ACHN (cell line): ENCODE measurements at regions not wholly inside any gene's neighbourhood (a gene's known extent, or its start where the extent isn't known, plus 50 kb on each side); places are given as distances from the start of the nearest gene placed in this dataset.
"Not testable (repeated sequence)": the region's sequence is repeated elsewhere in the genome, so short reads cannot be mapped to it uniquely, and the experiment has no call there.

ENCODE experiments used
- DNase-seq: peaks from one replicate; pipeline ENCODE4 v3.0.0-alpha.2; 2015
- in situ Hi-C: cut with HindIII; loops from 2 replicates; pipeline ENCODE4 v1.10.0; 2017; ENCODE audit warnings: low sequenced_read_pairs, low pct_ligation_motif_present, low pct_unique_long_range_greater_than_20kb

DNA sequence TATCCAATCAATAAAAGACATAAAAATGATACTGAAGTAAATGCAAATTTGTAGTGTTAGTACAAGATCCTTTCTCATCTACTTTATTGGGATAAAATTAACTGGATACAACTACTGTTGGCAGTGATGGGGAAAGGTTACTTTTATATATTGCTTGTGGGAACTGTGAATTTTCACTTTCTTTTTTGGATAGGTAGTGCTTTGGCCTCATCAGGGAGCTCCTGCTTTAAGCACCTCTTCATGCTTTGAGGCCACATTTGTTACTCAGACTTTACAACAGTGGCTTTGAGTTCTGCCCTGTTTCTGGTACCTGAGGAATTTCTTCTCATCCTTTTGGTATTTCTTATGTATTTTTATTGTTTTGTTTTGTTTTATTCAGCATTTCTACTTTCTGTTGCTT lies 134.7 kb upstream of the XIST start:
- no peak for DNase-seq
- in situ Hi-C loops = no loop called here

DNA sequence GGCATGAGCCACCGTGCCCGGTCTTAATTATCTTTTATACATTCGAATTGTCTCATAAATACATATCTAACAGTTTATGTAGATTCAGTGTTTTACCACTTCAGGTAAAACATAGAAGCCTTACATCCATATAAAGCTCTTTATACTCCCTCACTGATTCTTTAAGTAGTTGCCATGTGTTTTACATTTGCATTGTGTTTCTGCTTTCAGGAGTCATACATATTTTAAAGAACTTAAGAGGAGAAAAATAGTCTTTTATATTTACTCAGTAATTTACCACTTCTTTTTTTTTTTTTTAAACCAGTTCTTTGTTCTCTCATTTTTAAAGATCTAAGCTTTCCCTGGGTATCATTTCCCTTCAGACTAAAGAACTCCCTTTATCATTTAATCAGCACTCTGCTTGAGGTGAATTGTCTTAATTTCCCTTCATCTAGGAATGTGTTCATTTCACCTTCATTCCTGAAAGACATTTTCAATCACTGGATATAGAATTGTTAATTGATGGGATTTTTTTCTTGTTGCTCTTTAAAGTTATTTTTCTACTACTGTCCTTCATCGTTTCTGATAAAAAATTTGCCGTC lies 127.1 kb upstream of the XIST start:
- in situ Hi-C loops = no loop called here

DNA sequence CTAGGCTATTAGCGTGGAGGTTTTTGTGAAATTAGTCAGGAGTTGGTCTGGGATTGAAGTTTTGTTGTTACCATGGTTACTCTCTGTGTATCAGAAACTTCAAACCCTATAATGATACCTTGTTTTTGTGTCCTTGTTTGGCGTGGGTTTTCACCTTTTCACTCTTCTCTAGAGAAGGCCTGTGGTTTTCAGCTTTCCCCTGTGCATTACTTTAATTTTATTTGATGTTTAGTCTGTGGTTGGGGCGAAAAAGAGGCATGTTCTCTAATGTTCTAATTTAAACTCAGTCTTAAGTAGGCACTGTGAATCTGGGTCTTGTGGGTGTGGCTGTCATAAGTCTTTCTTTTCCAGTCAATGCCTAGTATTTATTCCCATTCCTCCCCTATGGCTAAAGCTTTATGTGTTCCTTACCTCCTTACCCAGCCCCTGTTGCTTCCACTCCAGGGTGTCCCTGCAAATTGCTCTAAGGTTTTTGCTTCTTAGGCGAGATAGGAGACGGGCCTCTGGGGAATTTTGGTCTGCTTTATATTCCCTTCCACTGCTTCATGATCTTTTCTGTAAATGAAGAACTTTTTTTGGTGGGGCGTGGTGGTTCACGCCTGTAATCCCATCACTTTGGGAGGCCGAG lies 125.1 kb upstream of the XIST start:
- no peak for DNase-seq
- in situ Hi-C loops = no loop called here

More for the DNA sequence above, 127.1 kb upstream of the XIST start:
- DNase-seq = no peak

DNA sequence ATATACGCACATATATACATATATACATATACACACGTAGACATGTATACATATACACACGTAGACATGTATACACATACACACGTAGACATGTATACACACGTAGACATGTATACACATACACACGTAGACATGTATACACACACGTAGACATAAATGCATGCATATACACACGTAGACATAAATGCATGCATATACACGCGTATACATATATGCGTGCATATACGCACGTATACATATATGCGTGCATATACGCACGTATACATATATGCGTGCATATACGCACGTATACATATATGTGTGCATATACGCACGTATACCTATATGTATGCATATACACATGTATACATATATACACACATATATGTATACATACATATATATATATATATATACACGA lies 114.9 kb upstream of the XIST start:
- in situ Hi-C loops = not testable (repeated sequence)

DNA sequence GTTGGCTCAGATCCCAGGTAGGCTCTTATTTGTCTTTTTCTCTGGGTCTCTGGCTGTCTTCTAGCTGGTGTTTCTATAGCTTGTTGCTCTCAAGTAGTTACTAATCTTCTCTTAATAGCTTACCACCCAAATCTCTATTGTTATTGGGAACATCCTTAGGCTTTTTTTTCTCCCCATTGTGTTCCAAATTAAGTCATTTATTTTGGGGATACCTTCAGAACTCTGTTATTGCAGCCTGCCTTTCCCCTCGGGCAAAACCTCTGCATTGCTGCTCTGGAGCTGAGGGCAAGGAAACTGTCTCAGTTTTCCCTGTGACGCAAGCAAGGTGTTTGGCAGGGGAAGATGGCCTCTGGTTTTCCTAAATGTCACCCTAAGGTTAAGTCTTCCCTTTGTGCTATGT lies 113.3 kb upstream of the XIST start:
- in situ Hi-C loops = no loop called here
- no peak for DNase-seq

More for the DNA sequence above, 114.9 kb upstream of the XIST start:
- DNase-seq = not testable (repeated sequence)

DNA sequence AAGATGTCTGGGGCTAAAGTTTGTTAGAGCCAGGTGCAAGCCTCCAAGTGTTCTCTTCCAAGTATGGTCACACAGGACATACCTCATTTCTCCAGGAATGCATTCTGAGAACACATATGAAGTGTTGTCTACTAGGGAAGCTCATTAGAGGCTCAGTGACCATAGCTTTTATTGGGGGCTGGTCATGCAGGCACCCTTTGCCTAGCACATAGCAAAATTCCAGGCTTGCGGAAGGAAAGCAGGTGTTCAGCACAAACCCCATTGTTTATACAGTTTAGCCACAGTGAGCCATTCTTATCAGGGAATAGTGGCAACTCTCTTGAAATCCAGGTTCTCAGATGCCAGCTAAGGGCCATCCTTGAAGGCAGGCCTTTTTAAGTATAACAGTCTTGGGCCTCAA lies 112.1 kb upstream of the XIST start:
- DNase-seq = no peak
- in situ Hi-C loops = no loop called here

DNA sequence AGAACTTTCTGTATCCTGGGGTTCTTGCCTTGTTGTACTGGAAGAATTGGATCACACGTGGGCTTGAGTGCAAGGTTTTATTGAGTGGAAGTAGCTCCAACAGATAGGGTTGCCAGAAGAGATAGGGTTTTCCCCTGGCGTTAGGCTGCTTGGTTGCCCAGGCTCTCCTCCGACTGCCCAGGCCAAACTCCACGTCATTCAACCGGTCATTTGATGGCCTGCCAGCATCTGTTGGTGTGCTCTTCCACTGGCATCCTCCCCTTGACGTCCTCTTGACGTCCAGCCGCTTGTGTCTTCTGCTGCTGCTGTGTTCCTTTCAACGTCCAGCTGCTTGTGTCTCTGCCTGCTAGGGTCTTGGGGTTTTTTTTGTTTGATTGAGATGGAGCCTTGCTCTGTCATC lies 111.2 kb upstream of the XIST start:
- no peak for DNase-seq
- in situ Hi-C loops = no loop called here

DNA sequence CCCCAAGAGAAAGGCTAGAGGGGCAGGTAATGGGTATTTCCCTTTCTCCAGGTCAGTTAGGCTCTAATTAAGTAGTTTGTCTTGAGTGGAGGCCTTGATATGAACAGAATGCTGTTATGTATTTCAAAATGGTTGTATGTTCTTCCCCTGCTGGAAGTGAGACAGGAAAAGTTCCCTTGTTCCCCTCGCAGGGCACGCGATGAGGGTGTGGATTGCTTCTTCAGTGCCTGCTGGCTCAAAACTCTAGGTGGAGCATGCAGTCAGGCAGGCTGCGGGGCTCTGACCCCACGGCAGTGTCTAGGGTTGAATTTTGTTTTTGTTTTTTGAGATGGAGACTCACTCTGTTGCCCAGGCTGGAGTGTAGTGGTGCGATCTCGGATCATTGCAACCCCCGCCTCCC lies 110.4 kb upstream of the XIST start:
- in situ Hi-C loops = no loop called here
- no peak for DNase-seq

DNA sequence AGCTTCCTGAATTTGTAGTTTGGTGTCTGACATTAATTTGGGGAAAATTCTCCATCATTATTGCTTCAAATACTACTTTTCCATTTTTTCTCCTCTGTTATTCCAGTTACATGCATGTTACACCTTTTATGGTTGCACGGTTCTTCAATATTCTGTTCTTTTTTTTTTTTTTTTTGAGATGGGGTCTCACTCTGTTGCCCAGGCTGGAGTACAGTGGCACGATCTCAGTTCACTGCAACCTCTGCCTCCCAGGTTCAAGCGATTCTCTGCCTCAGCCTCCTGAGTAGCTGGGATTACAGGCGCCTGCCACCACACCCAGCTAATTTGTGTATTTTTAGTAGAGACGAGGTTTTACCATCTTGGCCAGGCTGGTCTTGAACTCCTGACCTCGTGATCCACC lies 109.4 kb upstream of the XIST start:
- DNase-seq, in situ Hi-C loops: not testable (repeated sequence)

DNA sequence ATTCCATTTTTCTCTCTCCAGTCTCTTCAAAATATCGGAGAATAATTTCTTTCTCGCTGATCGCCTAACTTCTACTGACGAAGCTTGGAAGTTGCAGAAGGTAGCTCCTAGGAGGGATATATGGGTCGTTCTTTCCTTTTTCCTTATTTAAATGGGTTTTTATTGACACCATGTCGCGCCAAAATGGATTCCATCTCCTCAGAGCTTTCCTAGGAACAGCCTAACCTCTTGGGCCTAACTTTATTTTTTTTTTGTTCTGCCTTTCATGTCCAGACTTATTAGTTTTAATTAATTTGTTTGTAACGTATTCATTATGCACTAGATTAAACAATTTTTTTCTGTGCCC lies 92.0 kb upstream of the XIST start:
- in situ Hi-C loops = no loop called here
- DNase-seq = no peak

DNA sequence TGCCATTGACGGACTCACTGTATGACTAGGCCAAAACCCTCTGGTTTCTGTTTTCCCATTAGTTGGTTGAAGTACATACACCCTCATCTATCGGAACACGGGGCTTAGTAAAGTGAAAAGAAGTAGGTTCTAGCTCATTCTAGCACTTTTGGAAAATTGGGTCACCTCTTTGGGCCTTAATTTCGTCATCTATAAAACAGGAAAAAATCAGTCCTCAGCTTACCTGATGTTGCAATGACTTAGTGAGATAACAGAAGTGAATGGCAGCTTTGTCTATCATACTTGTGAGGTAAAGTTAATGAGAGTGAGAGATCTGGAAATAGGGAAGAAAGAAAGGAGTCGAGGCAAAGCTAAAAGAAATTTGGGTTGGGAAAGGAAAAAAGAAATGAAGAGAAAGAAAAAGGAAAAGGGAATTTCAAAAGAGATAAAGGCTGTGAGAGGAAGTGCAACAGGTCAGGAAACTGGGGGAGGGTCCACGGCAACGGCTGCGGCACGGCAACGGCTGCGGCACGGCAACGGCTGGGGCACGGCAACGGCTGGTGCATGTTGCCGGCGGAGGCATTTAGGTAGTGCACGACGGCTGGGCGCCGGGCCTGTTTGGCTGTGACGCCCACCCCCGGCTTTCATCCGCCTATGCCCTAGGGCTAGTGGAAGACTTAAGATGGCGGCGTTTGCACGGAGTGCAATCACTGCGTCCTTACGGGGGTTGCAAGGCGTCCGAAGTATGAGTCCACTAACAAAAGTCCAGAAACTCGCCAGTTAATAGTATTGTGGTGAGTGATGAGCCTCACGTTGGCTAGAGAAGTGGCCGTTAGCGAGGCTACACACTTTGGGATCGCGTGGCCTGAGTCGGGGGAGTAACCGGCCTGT lies 91.4 kb upstream of the XIST start:
- in situ Hi-C loops = no loop called here
- peak; percentile 79 for DNase-seq

DNA sequence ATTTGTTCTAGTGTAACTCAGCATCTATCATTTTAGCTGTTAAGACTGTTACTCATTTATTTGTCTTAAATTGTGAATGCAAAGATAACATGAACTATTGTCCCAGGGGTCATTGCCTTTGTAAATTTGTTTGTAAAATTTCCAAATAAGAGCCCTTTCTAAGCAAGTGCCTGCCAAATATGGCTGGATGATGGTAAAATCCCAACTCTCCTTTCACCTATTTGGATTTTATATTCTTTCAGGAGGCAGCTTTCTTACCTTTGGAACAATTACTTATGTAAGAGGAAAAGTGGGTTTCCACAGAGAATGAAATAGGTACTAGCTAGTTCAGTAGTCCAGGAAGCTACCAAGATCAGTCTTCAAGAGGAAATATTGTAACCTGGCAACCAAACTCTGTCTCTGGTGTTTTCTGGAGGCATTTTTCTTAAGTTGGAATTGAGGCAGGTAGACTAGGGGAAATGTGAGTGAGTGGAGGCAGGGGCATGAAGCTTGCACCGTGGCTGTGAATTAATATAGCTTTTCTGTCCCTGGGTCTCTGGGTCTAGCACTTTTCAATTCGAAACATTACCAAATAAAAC lies 88.5 kb upstream of the XIST start:
- DNase-seq = no peak
- in situ Hi-C loops = no loop called here

DNA sequence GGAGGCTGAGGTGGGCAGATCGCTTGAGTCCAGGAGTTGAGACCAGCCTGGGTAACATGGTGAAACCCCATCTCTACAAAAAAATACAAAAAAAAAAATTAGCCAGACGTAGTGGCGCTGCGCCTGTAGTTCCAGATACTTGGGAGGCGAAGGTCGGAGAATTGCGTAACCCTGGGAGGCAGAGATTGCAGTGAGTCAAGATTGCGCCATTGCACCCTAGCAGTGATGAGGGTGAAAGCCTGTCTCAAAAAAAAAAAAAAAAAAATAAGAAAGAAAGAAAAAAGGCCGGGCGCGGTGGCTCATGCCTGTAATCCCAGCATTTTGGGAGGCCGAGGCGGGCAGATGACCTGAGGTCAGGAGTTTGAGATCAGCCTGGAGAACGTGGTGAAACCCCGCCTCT lies 85.3 kb upstream of the XIST start:
- DNase-seq, in situ Hi-C loops: not testable (repeated sequence)

DNA sequence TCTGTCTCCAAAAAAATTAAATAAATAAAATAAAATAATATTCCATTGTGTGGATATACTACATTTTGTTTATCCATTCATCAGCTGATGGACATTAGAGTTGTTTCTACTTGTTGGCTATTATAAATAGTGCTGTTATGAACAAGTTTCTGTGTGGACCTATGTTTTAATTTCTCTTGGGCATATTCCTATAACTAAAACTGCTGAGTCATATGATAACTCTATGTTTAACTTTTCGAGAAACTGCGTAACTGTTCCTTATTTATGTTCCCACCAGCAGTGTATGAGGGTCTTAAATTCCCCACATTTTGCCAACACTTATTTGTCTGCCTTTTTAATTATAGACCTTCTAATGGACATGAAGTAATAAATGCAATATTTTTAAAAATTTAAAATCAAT lies 80.0 kb upstream of the XIST start:
- no peak for DNase-seq
- in situ Hi-C loops = no loop called here

DNA sequence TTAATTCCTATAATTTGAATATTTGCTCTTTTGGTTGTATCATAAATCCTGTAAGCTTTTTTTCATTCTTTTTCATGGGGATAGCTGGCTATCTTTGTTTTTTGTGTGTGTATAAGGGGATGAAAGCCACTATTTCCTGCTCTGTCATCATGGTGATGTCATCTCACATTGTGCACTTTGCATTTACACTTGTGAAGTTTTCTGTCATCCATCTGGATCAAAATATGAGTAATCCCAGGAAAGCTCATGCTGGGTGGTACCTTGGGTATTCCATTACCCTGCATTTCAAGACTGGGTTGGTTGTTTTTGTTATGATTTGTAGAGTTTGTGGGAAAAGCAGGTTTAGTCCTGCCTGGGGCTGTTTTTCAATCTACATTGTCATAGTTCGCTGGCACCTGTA lies 77.8 kb upstream of the XIST start:
- DNase-seq = no peak
- in situ Hi-C loops = no loop called here

DNA sequence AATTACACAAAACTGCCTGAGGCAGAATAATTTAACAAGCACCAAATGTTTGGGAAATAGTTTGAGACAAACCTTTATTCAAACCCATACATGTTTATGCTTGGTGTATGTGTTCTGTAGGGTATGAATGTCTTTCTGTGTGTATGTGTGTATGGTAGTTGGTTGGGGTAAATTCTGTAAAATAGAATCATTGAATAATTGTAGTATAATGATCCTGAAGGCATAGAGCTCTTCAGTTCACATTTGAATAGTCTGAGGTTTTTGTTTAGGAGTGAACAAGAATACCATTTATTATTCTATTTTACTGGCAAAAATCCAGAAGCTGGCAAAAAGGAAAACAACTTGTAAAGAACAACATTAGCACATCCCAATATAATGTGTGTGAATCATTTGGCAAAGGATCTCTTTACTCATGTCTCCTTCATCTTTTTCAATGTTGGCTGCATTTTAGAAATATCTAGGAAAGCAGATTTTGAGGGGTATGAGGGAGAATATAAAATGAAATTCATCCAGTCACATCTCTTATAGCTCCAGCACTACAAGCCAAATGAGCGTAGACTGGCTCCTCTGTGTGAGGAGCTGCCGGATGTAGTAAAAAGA lies 70.4 kb upstream of the XIST start:
- no peak for DNase-seq
- in situ Hi-C loops = no loop called here

DNA sequence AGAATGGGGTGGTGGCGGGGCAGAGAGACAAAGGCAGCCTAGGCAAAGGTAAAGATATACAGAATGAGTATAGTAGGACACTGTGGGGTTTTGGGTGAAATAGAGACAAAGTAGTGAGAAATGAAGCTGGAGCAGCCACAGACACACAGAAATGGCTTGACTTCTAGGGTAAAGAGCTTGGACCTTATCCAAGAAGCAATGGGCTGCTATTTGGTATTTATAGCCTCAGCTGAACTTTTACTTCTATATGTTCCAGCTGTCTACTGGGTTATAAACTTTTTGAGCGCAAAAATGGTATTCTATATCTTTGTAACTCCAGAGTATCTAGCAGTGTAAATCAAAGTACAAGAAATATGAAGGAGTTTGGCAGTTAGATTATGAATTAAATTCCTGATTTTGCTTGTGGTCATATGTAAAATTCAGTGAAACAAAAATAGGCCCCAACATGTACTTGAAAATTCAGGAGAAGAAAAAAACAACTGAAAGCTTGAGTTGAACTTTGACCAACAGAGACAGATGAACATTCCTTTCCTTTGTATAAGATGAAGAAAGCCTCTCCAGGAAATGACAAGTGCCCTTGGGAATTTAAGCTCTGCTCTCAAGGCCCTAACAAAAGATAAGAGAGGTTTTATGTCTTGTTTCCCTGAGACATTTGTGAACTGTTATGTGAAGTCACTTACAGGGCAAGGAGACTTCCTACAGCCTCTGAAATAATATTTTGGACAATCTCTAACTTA lies 64.6 kb upstream of the XIST start:
- DNase-seq = peak; percentile 76
- in situ Hi-C loops = no loop called here

DNA sequence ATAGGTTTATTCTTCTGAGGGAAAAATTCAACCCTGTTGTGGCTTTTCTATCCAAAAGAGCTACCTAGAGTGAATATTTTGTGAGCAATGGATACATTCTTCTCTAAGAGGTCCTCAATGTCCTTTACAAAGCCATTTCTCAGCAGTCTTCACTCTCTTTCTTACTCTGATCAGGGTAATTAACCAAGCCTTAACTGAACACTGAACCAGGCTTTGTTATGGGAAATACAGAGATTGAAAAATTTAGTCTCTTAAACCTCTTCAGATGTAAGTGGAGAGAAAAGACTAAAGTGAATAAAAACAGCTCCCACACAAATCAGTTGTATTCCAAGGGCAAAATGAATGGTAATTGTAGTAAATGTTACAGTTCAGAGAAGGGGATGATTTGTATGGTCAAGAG lies 64.0 kb upstream of the XIST start:
- in situ Hi-C loops = no loop called here
- no peak for DNase-seq

DNA sequence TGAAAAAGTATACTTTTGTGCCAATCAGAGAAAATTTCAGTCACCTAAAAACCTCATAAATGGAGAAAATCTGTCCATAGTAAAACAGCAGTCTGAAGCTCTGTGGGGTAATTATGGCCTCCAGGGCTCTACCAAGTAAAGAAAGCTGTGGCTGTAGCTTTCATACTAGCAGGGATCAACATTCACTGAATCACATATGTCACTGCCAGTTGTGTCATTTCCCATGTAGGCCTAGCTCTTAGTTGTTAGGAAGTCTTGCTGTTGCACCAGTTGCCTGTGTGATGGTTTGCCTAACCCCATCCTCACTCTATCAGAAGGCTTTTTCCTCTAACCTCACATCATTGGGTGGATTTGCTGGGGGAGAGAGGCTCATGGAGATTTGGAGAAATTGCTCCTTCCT lies 62.3 kb upstream of the XIST start:
- DNase-seq, in situ Hi-C loops: not testable (repeated sequence)
